Mesothelial cell of epicardium (in vitro differentiated cells): ENCODE measurements at regions not wholly inside any gene's neighbourhood (a gene's known extent, or its start where the extent isn't known, plus 50 kb on each side); places are given as distances from the start of the nearest gene placed in this dataset.

Source experiments
- DNase-seq, 2 experiments: peaks; one replicate each; pipeline ENCODE4 v3.0.0; 2021; ENCODE audit warnings: low spot score in 2 of 2; ENCODE audit not compliant: unreplicated experiment in 2 of 2
- H3K27ac Mint-ChIP-seq: 2 replicates; pipeline ENCODE4 v1.8.0; 2021; ENCODE audit warnings: mixed read lengths
- H3K27me3 Mint-ChIP-seq: 2 replicates; pipeline ENCODE4 v1.8.0; 2021; ENCODE audit warnings: low read depth, mixed read lengths
- H3K36me3 Mint-ChIP-seq: 2 replicates; pipeline ENCODE4 v1.8.0; 2021; ENCODE audit warnings: mixed read lengths
- H3K4me1 Mint-ChIP-seq: 2 replicates; pipeline ENCODE4 v1.8.0; 2021; ENCODE audit warnings: mixed read lengths
- H3K4me3 Mint-ChIP-seq: 2 replicates; pipeline ENCODE4 v1.8.0; 2021; ENCODE audit warnings: mild to moderate bottlenecking, moderate library complexity, mixed read lengths
- H3K9me3 Mint-ChIP-seq: 2 replicates; pipeline ENCODE4 v1.8.0; 2021; ENCODE audit warnings: mixed read lengths
- TF ChIP-seq, protein P1 (sequence below): fragments of 200-600 bp; sonication (generic); IDR thresholded peaks from one replicate; pipeline ENCODE4 v1.5.0; 2021; ENCODE audit warnings: antibody characterized with exemption; ENCODE audit not compliant: unreplicated experiment

DNA sequence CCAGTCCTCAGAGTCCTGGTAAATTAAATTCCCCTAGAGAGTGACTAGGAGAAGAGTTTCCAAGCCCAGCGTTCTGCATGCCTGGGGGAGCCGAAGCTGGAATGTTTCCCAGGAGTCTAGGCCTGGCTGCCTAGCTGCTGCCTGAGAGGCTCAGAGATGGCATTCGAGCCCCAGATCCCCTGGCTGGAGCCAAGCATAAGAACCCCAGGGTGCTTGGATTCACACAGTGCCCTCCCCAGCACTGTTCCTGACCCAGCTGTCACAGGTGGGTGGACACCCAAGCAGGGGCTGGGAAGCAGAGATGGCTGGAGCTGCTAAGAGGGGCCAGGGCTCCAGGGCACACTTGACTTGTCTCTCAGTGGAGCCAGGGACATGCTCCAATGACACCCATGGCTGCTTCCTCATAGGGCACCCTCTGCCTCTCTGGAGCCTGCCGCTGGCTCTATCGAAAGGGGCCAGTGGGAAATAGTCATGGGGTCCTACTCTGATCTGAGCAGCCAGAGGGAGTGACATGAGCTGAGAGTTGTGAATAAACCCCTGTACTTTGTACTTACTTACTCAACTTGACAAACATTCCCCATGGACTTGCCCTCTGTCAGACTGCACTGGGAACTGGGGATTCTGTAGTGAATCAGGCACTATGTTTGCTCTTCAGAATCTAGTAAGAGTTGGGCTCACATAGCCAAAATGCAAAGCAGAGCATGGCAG, 62.6 kb upstream of the XPA start:
- TF ChIP-seq, protein P1, sequence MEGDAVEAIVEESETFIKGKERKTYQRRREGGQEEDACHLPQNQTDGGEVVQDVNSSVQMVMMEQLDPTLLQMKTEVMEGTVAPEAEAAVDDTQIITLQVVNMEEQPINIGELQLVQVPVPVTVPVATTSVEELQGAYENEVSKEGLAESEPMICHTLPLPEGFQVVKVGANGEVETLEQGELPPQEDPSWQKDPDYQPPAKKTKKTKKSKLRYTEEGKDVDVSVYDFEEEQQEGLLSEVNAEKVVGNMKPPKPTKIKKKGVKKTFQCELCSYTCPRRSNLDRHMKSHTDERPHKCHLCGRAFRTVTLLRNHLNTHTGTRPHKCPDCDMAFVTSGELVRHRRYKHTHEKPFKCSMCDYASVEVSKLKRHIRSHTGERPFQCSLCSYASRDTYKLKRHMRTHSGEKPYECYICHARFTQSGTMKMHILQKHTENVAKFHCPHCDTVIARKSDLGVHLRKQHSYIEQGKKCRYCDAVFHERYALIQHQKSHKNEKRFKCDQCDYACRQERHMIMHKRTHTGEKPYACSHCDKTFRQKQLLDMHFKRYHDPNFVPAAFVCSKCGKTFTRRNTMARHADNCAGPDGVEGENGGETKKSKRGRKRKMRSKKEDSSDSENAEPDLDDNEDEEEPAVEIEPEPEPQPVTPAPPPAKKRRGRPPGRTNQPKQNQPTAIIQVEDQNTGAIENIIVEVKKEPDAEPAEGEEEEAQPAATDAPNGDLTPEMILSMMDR: no peak
- Mint-ChIP-seq H3K4me1 (no peaks in the 10 kb centered on the region), H3K27ac (no peak overlapping the region), H3K9me3 (peaks cover 13% of the 10 kb centered on the region), H3K27me3 (peaks cover 72% of the 10 kb centered on the region), H3K36me3 (no peaks in the 10 kb centered on the region), H3K4me3 (no peak overlapping the region)
- DNase-seq: no peak

DNA sequence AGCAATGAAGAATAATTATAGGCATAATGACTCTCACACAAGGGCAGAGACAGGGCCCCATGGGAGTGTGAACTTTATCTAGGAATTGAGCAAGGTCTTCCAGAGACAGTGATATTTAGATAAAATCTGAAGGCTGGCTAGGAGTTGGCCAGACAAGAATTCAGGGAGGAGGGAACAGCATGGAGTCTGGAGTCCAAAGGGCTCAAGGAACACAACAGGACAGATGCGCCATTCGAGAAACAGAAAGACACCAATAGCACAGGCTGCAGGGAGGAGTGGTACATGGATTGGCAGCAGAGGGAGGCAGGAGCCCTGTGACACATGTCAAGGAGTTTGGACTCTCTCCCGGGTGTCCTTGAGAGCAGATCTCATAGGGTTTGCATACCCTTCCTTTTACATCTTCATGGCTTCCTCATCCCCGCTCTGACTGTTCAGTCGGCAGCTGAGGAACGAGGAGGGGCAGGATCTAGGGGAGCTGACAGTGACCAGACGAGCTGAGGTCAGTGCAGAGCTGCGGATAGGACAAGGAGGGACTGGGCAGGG, 64.0 kb upstream of the XPA start:
- Mint-ChIP-seq H3K4me3 (no peak overlapping the region), H3K27ac (no peak overlapping the region), H3K9me3 (peaks cover 6% of the 10 kb centered on the region), H3K27me3 (peaks cover 82% of the 10 kb centered on the region), H3K4me1 (no peaks in the 10 kb centered on the region), H3K36me3 (no peaks in the 10 kb centered on the region)
- no peak for DNase-seq
- TF ChIP-seq, protein P1: no peak

DNA sequence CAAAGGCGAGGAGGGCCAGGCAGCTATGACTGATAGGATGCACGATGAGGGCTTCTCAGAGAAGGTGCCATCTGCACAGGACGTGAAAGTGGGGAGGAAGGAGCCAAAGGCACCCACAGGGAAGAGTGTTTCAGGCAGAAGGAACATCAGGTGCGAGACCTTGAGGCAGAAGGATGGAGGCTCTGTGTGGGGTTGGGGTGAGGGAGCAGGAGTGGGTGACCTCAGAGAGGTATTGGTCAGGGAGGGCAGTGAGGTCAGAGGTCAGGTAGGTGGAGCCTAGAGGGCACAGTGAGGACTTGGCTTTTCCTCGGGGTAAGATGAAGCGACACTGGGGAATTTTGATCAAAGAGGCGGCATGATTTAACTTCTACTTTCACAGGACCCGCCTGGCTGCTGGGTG, 64.7 kb upstream of the XPA start:
- TF ChIP-seq, protein P1: no peak
- Mint-ChIP-seq H3K4me1 (no peaks in the 10 kb centered on the region), H3K27ac (no peak overlapping the region), H3K4me3 (no peak overlapping the region), H3K27me3 (peaks cover 80% of the 10 kb centered on the region), H3K9me3 (no peaks in the 10 kb centered on the region), H3K36me3 (no peaks in the 10 kb centered on the region)
- no peak for DNase-seq

DNA sequence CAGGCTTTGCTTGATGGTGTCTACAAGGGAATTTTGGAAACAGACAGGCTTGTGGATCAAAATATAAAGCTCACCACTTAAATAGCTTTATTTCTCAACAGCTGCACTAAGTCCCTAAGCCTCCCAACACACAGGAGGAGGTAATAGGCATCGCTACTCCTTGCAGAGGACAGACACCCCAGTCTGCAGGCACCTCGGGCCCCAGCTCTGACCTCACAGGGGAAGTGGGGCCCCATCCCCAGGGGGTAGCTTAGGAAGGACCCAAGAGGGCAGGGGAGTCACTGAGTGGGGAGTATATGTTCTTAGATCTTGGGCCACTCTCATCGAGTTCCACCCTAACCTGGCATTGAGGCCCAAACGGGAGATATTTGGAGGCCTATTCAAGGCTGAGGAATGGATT, 66.7 kb upstream of the XPA start:
- no peaks in the 10 kb centered on the region for H3K9me3 Mint-ChIP-seq
- H3K27me3 Mint-ChIP-seq: peaks cover 64% of the 10 kb centered on the region
- H3K27ac Mint-ChIP-seq: no peak overlapping the region
- no peaks in the 10 kb centered on the region for H3K4me1 Mint-ChIP-seq
- no peaks in the 10 kb centered on the region for H3K36me3 Mint-ChIP-seq
- TF ChIP-seq, protein P1: no peak
- no peak overlapping the region for H3K4me3 Mint-ChIP-seq
- DNase-seq: no peak

DNA sequence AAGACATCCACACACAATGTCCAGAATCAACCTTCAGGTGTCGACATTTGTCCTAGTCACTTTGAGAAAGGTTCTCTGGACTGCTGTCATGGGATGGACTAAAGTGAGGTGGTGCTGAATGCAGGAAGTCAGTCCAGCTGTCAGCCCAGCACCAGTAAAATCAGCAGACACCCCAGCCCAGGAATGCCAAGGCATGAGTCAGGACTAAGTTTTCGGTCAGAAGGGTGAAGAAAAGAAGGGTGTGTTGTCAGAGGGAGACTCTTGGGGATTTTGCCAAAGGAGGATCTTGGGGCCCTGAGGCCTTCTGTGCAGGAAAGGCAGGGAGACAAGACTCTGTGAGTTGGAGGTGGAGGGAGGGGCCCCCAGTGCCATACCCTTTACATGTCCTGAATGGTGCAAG, 69.0 kb upstream of the XPA start:
- TF ChIP-seq, protein P1: no peak
- Mint-ChIP-seq H3K4me1 (no peaks in the 10 kb centered on the region), H3K4me3 (no peak overlapping the region), H3K36me3 (no peaks in the 10 kb centered on the region), H3K27ac (no peak overlapping the region), H3K9me3 (no peaks in the 10 kb centered on the region), H3K27me3 (peaks cover 63% of the 10 kb centered on the region)
- no peak for DNase-seq

DNA sequence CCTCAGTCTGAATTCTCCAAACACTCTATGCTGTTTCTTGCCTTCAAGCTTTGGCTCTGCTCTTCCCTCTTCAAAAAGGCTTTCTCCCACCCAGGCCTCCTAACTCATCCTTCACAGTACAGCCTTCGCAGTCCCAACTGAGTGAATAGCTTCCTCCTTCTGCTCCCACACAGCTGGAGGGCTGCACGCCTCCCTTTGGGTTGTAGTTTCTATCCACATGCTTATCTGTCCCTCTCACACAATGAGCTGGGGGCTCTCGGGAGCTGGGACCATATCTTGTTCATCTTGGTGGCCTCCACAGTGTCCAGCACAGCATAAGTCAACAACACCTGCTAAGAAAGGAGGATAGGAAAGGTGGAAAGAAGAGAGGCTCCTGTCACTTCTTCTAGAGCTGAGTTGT, 69.5 kb upstream of the XPA start:
- Mint-ChIP-seq H3K27me3 (peaks cover 62% of the 10 kb centered on the region), H3K4me3 (no peak overlapping the region), H3K36me3 (no peaks in the 10 kb centered on the region), H3K4me1 (peaks cover under 1% of the 10 kb centered on the region), H3K27ac (no peak overlapping the region), H3K9me3 (no peaks in the 10 kb centered on the region)
- TF ChIP-seq, protein P1: no peak
- no peak for DNase-seq
